ENCODE measurements at regions not wholly inside any gene's neighbourhood (a gene's known extent, or its start where the extent isn't known, plus 50 kb on each side); places are given as distances from the start of the nearest gene placed in this dataset.

DNA sequence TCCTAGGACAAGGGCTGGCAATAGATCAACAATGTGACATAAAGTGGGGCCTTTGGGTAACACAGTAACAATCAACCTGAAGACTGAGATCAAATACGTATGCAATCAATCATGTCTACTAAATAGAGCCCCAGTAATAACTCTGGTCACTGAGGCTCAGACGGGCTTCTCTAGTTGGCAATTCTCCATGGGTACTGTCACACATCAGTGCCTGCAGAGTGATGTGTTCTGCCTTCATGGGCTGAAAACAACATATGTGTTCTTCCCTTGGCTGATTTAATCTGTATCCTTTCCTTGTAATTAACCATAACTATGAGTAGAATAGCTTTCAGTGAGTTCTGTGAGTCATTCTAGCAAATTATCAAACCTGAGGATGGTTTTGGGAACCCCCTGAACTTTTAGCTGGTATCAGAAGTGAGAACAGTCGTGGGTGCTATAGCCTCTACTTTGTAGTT, 113.6 kb downstream of the TMCO5A start:
- no peak overlapping the region for H4K91ac ChIP-seq (ENCODE audit: insufficient read depth, low read depth, low read length)
- no peak overlapping the region for H2BK120ac ChIP-seq (ENCODE audit: low read depth, low read length)
- no peak for DNase-seq
- no peak overlapping the region for H2BK20ac ChIP-seq (ENCODE audit: low read depth, low read length)
- H2BK5ac ChIP-seq (ENCODE audit: low read depth, low read length, poor library complexity, severe bottlenecking): no peak overlapping the region
- no peak overlapping the region for H3K9ac ChIP-seq (ENCODE audit: low read depth, low read length)
- 80% methylated on average over 2 of the region's 3 CpGs; no CpG with 5 or more reads in 1 of the 2 experiments for WGBS, 2 experiments (ENCODE audit: extremely low coverage in 2 of 2, insufficient read length in 1 of 2)
- ATAC-seq (ENCODE audit: low read depth): no peak
- H3K27ac ChIP-seq (ENCODE audit: insufficient read depth, low read length): no peak overlapping the region
- peaks cover 4% of the 10 kb centered on the region; the same call in 1 of the 2 replicates for H3K4me1 ChIP-seq (ENCODE audit: control insufficient read depth, insufficient read depth, low read length)
- in situ Hi-C loops (cut with MboI; ENCODE audit: low sequenced_read_pairs) (no loop called here), intact Hi-C loops (cut with micrococcal nuclease) (no loop called here), dilution Hi-C loops (cut with HindIII; ENCODE audit: low sequenced_read_pairs, unreplicated experiment) (no loop called here)
- no peak overlapping the region for H2AK5ac ChIP-seq (ENCODE audit: low read depth, low read length)
- H3K36me3 ChIP-seq (ENCODE audit: control insufficient read depth, insufficient read depth, low read length): no peaks in the 10 kb centered on the region
- no peak overlapping the region for H3K14ac ChIP-seq (replicated peaks; ENCODE audit: low read depth, low read length)
- no peak overlapping the region for H2AFZ ChIP-seq (replicated peaks; ENCODE audit: low read length, poor library complexity)
- H3K4me2 ChIP-seq (ENCODE audit: low read depth, low read length): no peak overlapping the region
- H3K4me3 ChIP-seq (ENCODE audit: insufficient read depth, low read depth, low read length): no peak overlapping the region
- H3K4ac ChIP-seq (ENCODE audit: low read depth, low read length): 0 out of 2 replicates have a peak overlapping the region, but pooled peaks have one; percentile 12
- ChIA-PET POLR2A (ENCODE audit: unreplicated experiment) (no interaction called here), CTCF (no interaction called here)
- no peaks in the 10 kb centered on the region; the same call in 1 of the 2 replicates for H3K9me1 ChIP-seq (ENCODE audit: insufficient read depth, low read length)
- no peaks in the 10 kb centered on the region for H4K20me1 ChIP-seq (ENCODE audit: insufficient read depth, low read length)
- H3K9me3 ChIP-seq (ENCODE audit: control insufficient read depth, insufficient read depth, low read length): no peaks in the 10 kb centered on the region
- H3K23ac ChIP-seq (ENCODE audit: low read depth, low read length): no peak overlapping the region
- no peak overlapping the region for H3K18ac ChIP-seq (ENCODE audit: low read depth, low read length)
- no peak overlapping the region for H4K8ac ChIP-seq (ENCODE audit: low read depth in 2 of 2, low read length in 2 of 2)
- no peak overlapping the region for H2BK15ac ChIP-seq (ENCODE audit: low read depth, low read length)
- H3K79me1 ChIP-seq (ENCODE audit: low read depth in 1 of 2, low read length in 2 of 2): no peaks in the 10 kb centered on the region
- TF ChIP-seq SMC3 (IDR thresholded peaks at IDR 0.05; ENCODE audit: low read depth, low read length) (no peak), CEBPB (IDR thresholded peaks at IDR 0.05; ENCODE audit: low read depth, low read length) (no peak), NFE2L2 (IDR thresholded peaks at IDR 0.05; ENCODE audit: low read depth, low read length) (no peak), MXI1 (IDR thresholded peaks at IDR 0.05; ENCODE audit: borderline replicate concordance, low read depth, low read length) (no peak), RFX5 (IDR thresholded peaks at IDR 0.05; ENCODE audit: low read depth, low read length) (no peak), CHD1 (IDR thresholded peaks at IDR 0.05; ENCODE audit: low read depth, low read length) (no peak)
- TF ChIP-seq, protein P1, sequence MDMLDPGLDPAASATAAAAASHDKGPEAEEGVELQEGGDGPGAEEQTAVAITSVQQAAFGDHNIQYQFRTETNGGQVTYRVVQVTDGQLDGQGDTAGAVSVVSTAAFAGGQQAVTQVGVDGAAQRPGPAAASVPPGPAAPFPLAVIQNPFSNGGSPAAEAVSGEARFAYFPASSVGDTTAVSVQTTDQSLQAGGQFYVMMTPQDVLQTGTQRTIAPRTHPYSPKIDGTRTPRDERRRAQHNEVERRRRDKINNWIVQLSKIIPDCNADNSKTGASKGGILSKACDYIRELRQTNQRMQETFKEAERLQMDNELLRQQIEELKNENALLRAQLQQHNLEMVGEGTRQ (IDR thresholded peaks at IDR 0.05; ENCODE audit: low read depth, low read length): no peak
- no peak overlapping the region for H4K5ac ChIP-seq (ENCODE audit: low read depth, low read length)
- no TSS peak for BruUV-seq (replicated peaks)
- H3K56ac ChIP-seq (ENCODE audit: extremely low read depth, insufficient read depth, low read length): no peak overlapping the region
- no peak overlapping the region for H2AK9ac ChIP-seq (replicated peaks; ENCODE audit: low read depth, low read length, poor library complexity)
- no peaks in the 10 kb centered on the region for H3K27me3 ChIP-seq (ENCODE audit: control insufficient read depth, insufficient read depth, low read length)

All from IMR-90 (cell line).